ENCODE measurements at regions not wholly inside any gene's neighbourhood (a gene's known extent, or its start where the extent isn't known, plus 50 kb on each side); places are given as distances from the start of the nearest gene placed in this dataset.

DNA sequence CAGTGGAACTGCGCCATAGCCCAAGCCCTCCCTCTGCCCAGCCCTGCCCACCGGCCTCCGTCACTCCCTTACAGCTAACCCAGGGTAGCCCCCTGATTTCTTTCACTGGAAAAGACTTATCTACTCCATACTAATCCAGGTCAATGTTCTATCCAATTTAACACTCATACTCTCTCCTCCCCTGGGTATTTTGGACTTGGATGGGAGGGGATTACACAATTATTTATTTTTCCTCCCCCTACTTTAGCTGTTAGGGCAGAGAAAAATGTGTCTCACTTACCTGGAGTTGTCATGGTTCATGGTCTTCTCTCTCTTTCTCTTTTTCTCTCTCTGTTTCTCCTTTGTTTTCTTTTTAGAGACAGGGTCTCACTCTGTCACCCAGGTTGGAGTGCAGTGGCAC is 100.6 kb upstream of the ST8SIA3 start:
- TF ChIP-seq, protein P1, sequence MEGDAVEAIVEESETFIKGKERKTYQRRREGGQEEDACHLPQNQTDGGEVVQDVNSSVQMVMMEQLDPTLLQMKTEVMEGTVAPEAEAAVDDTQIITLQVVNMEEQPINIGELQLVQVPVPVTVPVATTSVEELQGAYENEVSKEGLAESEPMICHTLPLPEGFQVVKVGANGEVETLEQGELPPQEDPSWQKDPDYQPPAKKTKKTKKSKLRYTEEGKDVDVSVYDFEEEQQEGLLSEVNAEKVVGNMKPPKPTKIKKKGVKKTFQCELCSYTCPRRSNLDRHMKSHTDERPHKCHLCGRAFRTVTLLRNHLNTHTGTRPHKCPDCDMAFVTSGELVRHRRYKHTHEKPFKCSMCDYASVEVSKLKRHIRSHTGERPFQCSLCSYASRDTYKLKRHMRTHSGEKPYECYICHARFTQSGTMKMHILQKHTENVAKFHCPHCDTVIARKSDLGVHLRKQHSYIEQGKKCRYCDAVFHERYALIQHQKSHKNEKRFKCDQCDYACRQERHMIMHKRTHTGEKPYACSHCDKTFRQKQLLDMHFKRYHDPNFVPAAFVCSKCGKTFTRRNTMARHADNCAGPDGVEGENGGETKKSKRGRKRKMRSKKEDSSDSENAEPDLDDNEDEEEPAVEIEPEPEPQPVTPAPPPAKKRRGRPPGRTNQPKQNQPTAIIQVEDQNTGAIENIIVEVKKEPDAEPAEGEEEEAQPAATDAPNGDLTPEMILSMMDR (conservative IDR thresholded peaks at IDR 0.05 in 1 of 2, IDR thresholded peaks at IDR 0.05 in 1 of 2; ENCODE audit: low read depth in 1 of 2, low read length in 2 of 2): no peak
- TF ChIP-seq EZH2 (IDR thresholded peaks at IDR 0.05; ENCODE audit: low read length, missing control alignments): no peak
